ENCODE measurements at regions not wholly inside any gene's neighbourhood (a gene's known extent, or its start where the extent isn't known, plus 50 kb on each side); places are given as distances from the start of the nearest gene placed in this dataset.
"Not testable (repeated sequence)": the region's sequence is repeated elsewhere in the genome, so short reads cannot be mapped to it uniquely, and the experiment has no call there.

DNA sequence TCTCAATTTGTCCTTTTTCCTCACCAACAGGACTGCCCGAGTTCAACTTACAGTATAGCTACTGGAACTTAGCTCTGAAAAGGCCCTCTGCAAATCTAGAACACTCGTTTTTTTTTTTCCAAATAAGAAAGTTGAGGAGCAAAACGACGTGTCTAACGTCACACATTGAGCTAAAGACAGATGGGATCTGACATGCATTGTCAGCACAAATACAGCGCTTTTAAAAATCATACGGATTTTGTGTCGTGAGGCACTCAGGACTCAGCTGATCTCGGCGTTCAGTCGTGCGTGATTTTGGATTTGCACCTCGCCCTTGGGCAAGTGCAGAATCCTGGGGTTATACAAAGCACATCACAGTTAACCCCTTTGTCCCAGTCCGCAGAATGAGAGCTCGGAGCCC lies 94.7 kb upstream of the ZNF322 start:
- H3K27me3 ChIP-seq (ENCODE audit: insufficient read depth, low read length) = no peaks in the 10 kb centered on the region
- no peak overlapping the region for H3K27ac ChIP-seq (ENCODE audit: low read depth, low read length, poor library complexity, severe bottlenecking)
- H3K36me3 ChIP-seq (ENCODE audit: insufficient read depth, low read length) = no peaks in the 10 kb centered on the region
- H3K4me3 ChIP-seq (ENCODE audit: low read depth, low read length, poor library complexity, severe bottlenecking) = no peak overlapping the region
- H3K4me1 ChIP-seq (ENCODE audit: insufficient read depth, low read length, severe bottlenecking) = no peaks in the 10 kb centered on the region
- H4K20me1 ChIP-seq (ENCODE audit: insufficient read depth, low read length) = no peaks in the 10 kb centered on the region
- H3K9me2 ChIP-seq (ENCODE audit: low read depth, low read length) = no peaks in the 10 kb centered on the region
- H3K79me2 ChIP-seq (ENCODE audit: insufficient read depth, low read length) = no peaks in the 10 kb centered on the region
- no peak overlapping the region for H3K9ac ChIP-seq (ENCODE audit: low read length)
- no peaks in the 10 kb centered on the region for H3K9me3 ChIP-seq (ENCODE audit: low read length)
- H3K4me2 ChIP-seq (ENCODE audit: low read length) = no peak overlapping the region
- TF ChIP-seq EZH2 (IDR thresholded peaks at IDR 0.05; ENCODE audit: borderline replicate concordance, low read length) = no peak
- TF ChIP-seq, protein P1, sequence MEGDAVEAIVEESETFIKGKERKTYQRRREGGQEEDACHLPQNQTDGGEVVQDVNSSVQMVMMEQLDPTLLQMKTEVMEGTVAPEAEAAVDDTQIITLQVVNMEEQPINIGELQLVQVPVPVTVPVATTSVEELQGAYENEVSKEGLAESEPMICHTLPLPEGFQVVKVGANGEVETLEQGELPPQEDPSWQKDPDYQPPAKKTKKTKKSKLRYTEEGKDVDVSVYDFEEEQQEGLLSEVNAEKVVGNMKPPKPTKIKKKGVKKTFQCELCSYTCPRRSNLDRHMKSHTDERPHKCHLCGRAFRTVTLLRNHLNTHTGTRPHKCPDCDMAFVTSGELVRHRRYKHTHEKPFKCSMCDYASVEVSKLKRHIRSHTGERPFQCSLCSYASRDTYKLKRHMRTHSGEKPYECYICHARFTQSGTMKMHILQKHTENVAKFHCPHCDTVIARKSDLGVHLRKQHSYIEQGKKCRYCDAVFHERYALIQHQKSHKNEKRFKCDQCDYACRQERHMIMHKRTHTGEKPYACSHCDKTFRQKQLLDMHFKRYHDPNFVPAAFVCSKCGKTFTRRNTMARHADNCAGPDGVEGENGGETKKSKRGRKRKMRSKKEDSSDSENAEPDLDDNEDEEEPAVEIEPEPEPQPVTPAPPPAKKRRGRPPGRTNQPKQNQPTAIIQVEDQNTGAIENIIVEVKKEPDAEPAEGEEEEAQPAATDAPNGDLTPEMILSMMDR (IDR thresholded peaks at IDR 0.05; ENCODE audit: low read length) = no peak
- H3F3A ChIP-seq (ENCODE audit: insufficient read depth, low read length) = no peaks in the 10 kb centered on the region
- no peak overlapping the region for H2AFZ ChIP-seq (ENCODE audit: low read length)

DNA sequence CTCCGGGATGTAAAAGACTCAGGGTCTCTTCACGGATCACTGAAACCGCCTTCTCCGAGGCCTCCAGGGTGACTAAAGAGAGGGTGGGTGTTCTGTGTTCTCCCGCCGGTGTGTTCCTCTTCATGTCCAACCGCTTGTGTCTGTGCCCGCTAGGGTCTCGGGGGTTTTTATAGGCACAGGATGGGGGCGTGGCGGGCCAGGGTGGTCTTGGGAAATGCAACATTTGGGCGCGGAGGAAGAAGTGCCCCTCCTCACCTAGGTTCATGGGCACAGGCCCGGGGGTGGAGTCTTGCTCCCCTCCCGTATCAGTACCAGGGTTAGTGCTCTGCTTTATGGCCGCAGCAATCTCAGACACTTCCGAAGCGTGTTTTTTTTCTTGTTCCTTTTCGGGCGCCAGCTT lies 95.3 kb upstream of the ZNF322 start:
- not testable (repeated sequence) for H3K9ac ChIP-seq (ENCODE audit: low read length); H3K27ac ChIP-seq (ENCODE audit: low read depth, low read length, poor library complexity, severe bottlenecking); H3F3A ChIP-seq (ENCODE audit: insufficient read depth, low read length); H4K20me1 ChIP-seq (ENCODE audit: insufficient read depth, low read length); H3K4me2 ChIP-seq (ENCODE audit: low read length); H3K27me3 ChIP-seq (ENCODE audit: insufficient read depth, low read length); H3K4me1 ChIP-seq (ENCODE audit: insufficient read depth, low read length, severe bottlenecking); H3K9me3 ChIP-seq (ENCODE audit: low read length); H3K9me2 ChIP-seq (ENCODE audit: low read depth, low read length); H3K36me3 ChIP-seq (ENCODE audit: insufficient read depth, low read length); H3K79me2 ChIP-seq (ENCODE audit: insufficient read depth, low read length); H2AFZ ChIP-seq (ENCODE audit: low read length); H3K4me3 ChIP-seq (ENCODE audit: low read depth, low read length, poor library complexity, severe bottlenecking)

DNA sequence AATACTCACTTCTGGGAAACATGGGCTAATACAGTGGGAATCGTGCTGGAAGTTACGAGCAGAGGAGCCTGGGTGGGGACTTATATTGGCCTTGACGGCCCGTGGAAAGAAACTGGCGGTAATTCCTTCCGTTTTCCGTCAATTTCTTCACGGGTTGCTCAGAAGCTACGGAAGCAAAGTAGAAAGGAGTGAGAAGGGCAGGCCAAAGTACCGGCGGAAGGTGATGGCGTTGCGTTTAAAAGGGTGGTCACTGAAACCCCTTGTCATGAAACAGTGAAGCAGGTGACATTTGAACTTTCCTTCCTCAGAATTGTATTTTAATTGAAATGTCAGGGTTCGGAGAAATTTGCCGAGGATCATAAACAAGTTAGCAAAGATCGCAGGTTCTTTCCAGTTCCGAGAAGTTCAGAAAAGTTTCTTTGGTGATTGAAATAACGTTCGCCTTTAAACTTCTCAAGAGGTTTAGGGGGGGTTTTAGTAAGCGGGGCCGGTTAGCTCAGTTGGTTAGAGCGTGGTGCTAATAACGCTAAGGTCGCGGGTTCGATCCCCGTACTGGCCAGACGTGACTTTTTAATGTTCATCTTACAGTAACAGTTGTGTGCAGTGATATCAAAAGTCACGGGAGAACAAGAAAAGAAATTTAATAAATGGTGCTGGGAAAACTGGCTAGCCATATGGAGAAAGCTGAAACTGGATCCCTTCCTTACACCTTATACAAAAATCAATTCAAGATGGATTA lies 96.7 kb upstream of the ZNF322 start:
- H2AFZ ChIP-seq (ENCODE audit: low read length); H3K9me3 ChIP-seq (ENCODE audit: low read length); H3K36me3 ChIP-seq (ENCODE audit: insufficient read depth, low read length); H3K9ac ChIP-seq (ENCODE audit: low read length); H4K20me1 ChIP-seq (ENCODE audit: insufficient read depth, low read length); H3K9me2 ChIP-seq (ENCODE audit: low read depth, low read length); H3K27ac ChIP-seq (ENCODE audit: low read depth, low read length, poor library complexity, severe bottlenecking); H3K79me2 ChIP-seq (ENCODE audit: insufficient read depth, low read length); H3K4me3 ChIP-seq (ENCODE audit: low read depth, low read length, poor library complexity, severe bottlenecking); H3K4me2 ChIP-seq (ENCODE audit: low read length); H3K4me1 ChIP-seq (ENCODE audit: insufficient read depth, low read length, severe bottlenecking); H3K27me3 ChIP-seq (ENCODE audit: insufficient read depth, low read length); H3F3A ChIP-seq (ENCODE audit: insufficient read depth, low read length): not testable (repeated sequence)

GRCh38 chr6:26766203-26766902 lies 106.8 kb upstream of the ZNF322 start:
- H3K4me2 ChIP-seq (ENCODE audit: low read length); H2AFZ ChIP-seq (ENCODE audit: low read length); H3K9me3 ChIP-seq (ENCODE audit: low read length); H3K36me3 ChIP-seq (ENCODE audit: insufficient read depth, low read length); H3K9ac ChIP-seq (ENCODE audit: low read length); H3K27ac ChIP-seq (ENCODE audit: low read depth, low read length, poor library complexity, severe bottlenecking); H3K9me2 ChIP-seq (ENCODE audit: low read depth, low read length); H3K4me3 ChIP-seq (ENCODE audit: low read depth, low read length, poor library complexity, severe bottlenecking); H3K27me3 ChIP-seq (ENCODE audit: insufficient read depth, low read length); H3K4me1 ChIP-seq (ENCODE audit: insufficient read depth, low read length, severe bottlenecking); H4K20me1 ChIP-seq (ENCODE audit: insufficient read depth, low read length); H3F3A ChIP-seq (ENCODE audit: insufficient read depth, low read length); H3K79me2 ChIP-seq (ENCODE audit: insufficient read depth, low read length): not testable (repeated sequence)

GRCh38 chr6:26770941-26771666 lies 111.6 kb upstream of the ZNF322 start:
- H3K4me2 ChIP-seq (ENCODE audit: low read length); H3K9ac ChIP-seq (ENCODE audit: low read length); H3K36me3 ChIP-seq (ENCODE audit: insufficient read depth, low read length); H3K4me3 ChIP-seq (ENCODE audit: low read depth, low read length, poor library complexity, severe bottlenecking); H3K9me2 ChIP-seq (ENCODE audit: low read depth, low read length); H3K9me3 ChIP-seq (ENCODE audit: low read length); H3K27ac ChIP-seq (ENCODE audit: low read depth, low read length, poor library complexity, severe bottlenecking); H3K27me3 ChIP-seq (ENCODE audit: insufficient read depth, low read length); H2AFZ ChIP-seq (ENCODE audit: low read length); H3K4me1 ChIP-seq (ENCODE audit: insufficient read depth, low read length, severe bottlenecking); H3F3A ChIP-seq (ENCODE audit: insufficient read depth, low read length); H3K79me2 ChIP-seq (ENCODE audit: insufficient read depth, low read length); H4K20me1 ChIP-seq (ENCODE audit: insufficient read depth, low read length): not testable (repeated sequence)

GRCh38 chr6:26773414-26773813 lies 113.9 kb upstream of the ZNF322 start:
- not testable (repeated sequence) for H3F3A ChIP-seq (ENCODE audit: insufficient read depth, low read length); H2AFZ ChIP-seq (ENCODE audit: low read length); H3K9ac ChIP-seq (ENCODE audit: low read length); H3K9me3 ChIP-seq (ENCODE audit: low read length); H3K9me2 ChIP-seq (ENCODE audit: low read depth, low read length); H3K27ac ChIP-seq (ENCODE audit: low read depth, low read length, poor library complexity, severe bottlenecking); H4K20me1 ChIP-seq (ENCODE audit: insufficient read depth, low read length); H3K36me3 ChIP-seq (ENCODE audit: insufficient read depth, low read length); H3K79me2 ChIP-seq (ENCODE audit: insufficient read depth, low read length); H3K4me3 ChIP-seq (ENCODE audit: low read depth, low read length, poor library complexity, severe bottlenecking); H3K4me2 ChIP-seq (ENCODE audit: low read length); H3K27me3 ChIP-seq (ENCODE audit: insufficient read depth, low read length); H3K4me1 ChIP-seq (ENCODE audit: insufficient read depth, low read length, severe bottlenecking)

All from OCI-LY1 (cell line).